SK-N-SH (cell line): ENCODE measurements at regions not wholly inside any gene's neighbourhood (a gene's known extent, or its start where the extent isn't known, plus 50 kb on each side); places are given as distances from the start of the nearest gene placed in this dataset.

ENCODE experiments used
- CTCF ChIA-PET: fragments of 300-600, 350-600 bp; formaldehyde crosslinking; extraction: SDS; loops from one replicate; lab custom pipeline; 2021; lab: Yijun Ruan, JAX
- POLR2A ChIA-PET: fragments of 350-600 bp; sonication (Branson Sonifier 250); formaldehyde crosslinking; extraction: SDS; loops from one replicate; lab custom pipeline; 2020; ENCODE audit warnings: antibody characterized with exemption, inconsistent platforms; lab: Yijun Ruan, JAX
- DNase-seq: peaks from one replicate; pipeline ENCODE4 v3.0.0; 2012
- H2AFZ ChIP-seq: fragments of 200-600 bp; sonication (generic); 2 replicates; pipeline ENCODE4 v1.8.1; 2016; ENCODE audit warnings: antibody characterized with exemption, mild to moderate bottlenecking, low read depth
- H3F3A ChIP-seq: fragments of 200-600 bp; sonication (generic); replicated peaks from 2 replicates; pipeline ENCODE3; 2016; ENCODE audit warnings: antibody characterized with exemption, mild to moderate bottlenecking; ENCODE audit not compliant: insufficient read depth
- H3K27ac ChIP-seq, 2 experiments: fragments of 200-500 bp in 1 of 2; fragments of 200-600 bp in 1 of 2; sonication (Bioruptor generic) in 1 of 2; sonication (generic), shearing (Covaris generic) in 1 of 2; 2 replicates each; pipeline versions ENCODE4 v1.5.1 to v1.6.1; 2014 to 2016; ENCODE audit warnings: low read depth in 2 of 2, inconsistent platforms in 1 of 2, low read length in 1 of 2, mild to moderate bottlenecking in 1 of 2, mixed read lengths in 1 of 2
- H3K27me3 ChIP-seq: fragments of 200-600 bp; sonication (generic), shearing (Covaris generic); 2 replicates; pipeline ENCODE4 v1.6.1; 2016; ENCODE audit warnings: mixed run types; ENCODE audit not compliant: insufficient read depth
- H3K36me3 ChIP-seq, 2 experiments: fragments of 200-500 bp in 1 of 2; fragments of 200-600 bp in 1 of 2; sonication (Bioruptor generic) in 1 of 2; sonication (generic) in 1 of 2; replicated peaks in 1 of 2; 2 replicates each; pipeline versions ENCODE3 to v1.5.1; 2014 to 2016; ENCODE audit warnings: low read length in 1 of 2, mild to moderate bottlenecking in 1 of 2; ENCODE audit not compliant: insufficient read depth in 2 of 2, control insufficient read depth in 1 of 2
- H3K4me1 ChIP-seq, 2 experiments: fragments of 200-500 bp in 1 of 2; fragments of 200-600 bp in 1 of 2; sonication (Bioruptor generic) in 1 of 2; sonication (generic), shearing (Covaris generic) in 1 of 2; 2 replicates each; pipeline versions ENCODE4 v1.5.1 to v1.6.1; 2014 to 2016; ENCODE audit warnings: low read depth in 1 of 2, low read length in 1 of 2, mixed run types in 1 of 2; ENCODE audit not compliant: insufficient read depth in 2 of 2, control insufficient read depth in 1 of 2
- H3K4me2 ChIP-seq: fragments of 200-600 bp; sonication (generic), shearing (Covaris generic); 2 replicates; pipeline ENCODE4 v1.6.1; 2017; ENCODE audit warnings: mixed run types
- H3K4me3 ChIP-seq, 2 experiments: fragments of 200-500 bp in 1 of 2; fragments of 200-600 bp in 1 of 2; sonication (Bioruptor generic) in 1 of 2; sonication (generic), shearing (Covaris generic) in 1 of 2; 2 replicates each; pipeline versions ENCODE4 v1.5.1 to v1.8.1; 2014 to 2016; ENCODE audit warnings: low read depth in 2 of 2, inconsistent platforms in 1 of 2, low read length in 1 of 2, mild to moderate bottlenecking in 1 of 2, mixed read lengths in 1 of 2, moderate library complexity in 1 of 2
- H3K79me2 ChIP-seq: fragments of 200-600 bp; sonication (generic); 2 replicates; pipeline ENCODE4 v1.8.1; 2017; ENCODE audit warnings: mild to moderate bottlenecking; ENCODE audit not compliant: insufficient read depth
- H3K9ac ChIP-seq: fragments of 200-600 bp; sonication (generic); 2 replicates; pipeline ENCODE4 v1.6.1; 2017; ENCODE audit warnings: mixed run types
- H3K9me2 ChIP-seq: fragments of 200-600 bp; sonication (generic); 2 replicates; pipeline ENCODE4 v1.6.1; 2017; ENCODE audit warnings: mixed run types
- H3K9me3 ChIP-seq: fragments of 200-600 bp; sonication (generic); 2 replicates; pipeline ENCODE4 v1.6.1; 2017; ENCODE audit warnings: mixed run types, mild to moderate bottlenecking, moderate library complexity
- H4K20me1 ChIP-seq: fragments of 200-600 bp; sonication (generic); 2 replicates; pipeline ENCODE4 v1.6.1; 2017; ENCODE audit warnings: mild to moderate bottlenecking, mixed run types; ENCODE audit not compliant: insufficient read depth
- EP300 ChIP-seq, 2 experiments: IDR thresholded peaks; 2 replicates each; pipeline versions ENCODE4 v1.4.0 to v1.6.1; 2012; ENCODE audit warnings: borderline replicate concordance in 1 of 2, low read depth in 1 of 2, low read length in 1 of 2
- EZH2phosphoT487 ChIP-seq: fragments of 200-600 bp; sonication (generic); IDR thresholded peaks from 2 replicates; pipeline ENCODE4 v1.6.1; 2017; ENCODE audit warnings: low read depth, mixed run types, mild to moderate bottlenecking, antibody characterized with exemption, moderate library complexity, borderline replicate concordance
- FOXJ3 ChIP-seq: sonication (generic); formaldehyde crosslinking; IDR thresholded peaks from 2 replicates; pipeline ENCODE4 v1.5.1; 2020; ENCODE audit warnings: mild to moderate bottlenecking, missing genetic modification reagents
- FOXM1 ChIP-seq: IDR thresholded peaks from 2 replicates; pipeline ENCODE4 v1.4.0; 2012; ENCODE audit warnings: low read depth, mild to moderate bottlenecking
- GABPA ChIP-seq: IDR thresholded peaks from 2 replicates; pipeline ENCODE4 v1.4.0; 2012; ENCODE audit warnings: low read depth, mild to moderate bottlenecking
- MXI1 ChIP-seq: IDR thresholded peaks from 2 replicates; pipeline ENCODE4 v1.6.1; 2012; ENCODE audit warnings: mild to moderate bottlenecking, low read depth, low read length, improper control_type of control experiment
- PBX3 ChIP-seq: IDR thresholded peaks from 2 replicates; pipeline ENCODE4; 2012
- RCOR1 ChIP-seq: fragments of 150-350 bp; IDR thresholded peaks from 2 replicates; pipeline ENCODE4 v1.6.1; 2017; ENCODE audit warnings: antibody characterized with exemption, low read length
- REST ChIP-seq: IDR thresholded peaks from 2 replicates; pipeline ENCODE4 v1.6.1; 2012; ENCODE audit warnings: mild to moderate bottlenecking, low read depth, low read length, moderate library complexity
- RFX5 ChIP-seq: IDR thresholded peaks from 2 replicates; pipeline ENCODE4 v1.6.1; 2012; ENCODE audit warnings: mild to moderate bottlenecking, improper control_type of control experiment, low read length
- RXRA ChIP-seq: IDR thresholded peaks from 2 replicates; pipeline ENCODE4 v1.4.0; 2012; ENCODE audit warnings: low read depth, mild to moderate bottlenecking, borderline replicate concordance
- TCF12 ChIP-seq: IDR thresholded peaks from 2 replicates; pipeline ENCODE4 v1.4.0; 2012
- TEAD4 ChIP-seq: IDR thresholded peaks from 2 replicates; pipeline ENCODE4 v1.4.0; 2012; ENCODE audit warnings: mild to moderate bottlenecking, borderline replicate concordance; ENCODE audit not compliant: insufficient read depth
- USF2 ChIP-seq: fragments of 150-350 bp; IDR thresholded peaks from 2 replicates; pipeline ENCODE4 v1.6.1; 2017; ENCODE audit warnings: antibody characterized with exemption, low read length, low read depth, borderline replicate concordance
- WGBS: methylation state at CpG from one replicate; pipeline ENCODE4 v1.1.6; 2017; ENCODE audit warnings: low lambda C conversion rate; 5-methylcytosine and 5-hydroxymethylcytosine counted together

GRCh38 chr4:81818385-81818920 lies 346.7 kb upstream of the RASGEF1B start:
- Histone ChIP-seq H2AFZ (no peak overlapping the region), H3K9me2 (no peaks in the 10 kb centered on the region), H3K36me3 (no peaks in the 10 kb centered on the region), H4K20me1 (no peaks in the 10 kb centered on the region), H3K4me3 (no peak overlapping the region), H3K27ac (no peak overlapping the region), H3K4me1 (no peaks in the 10 kb centered on the region), H3K9me3 (no peaks in the 10 kb centered on the region), H3F3A (no peaks in the 10 kb centered on the region), H3K9ac (no peak overlapping the region), H3K27me3 (no peaks in the 10 kb centered on the region; the same call in 1 of the 2 replicates), H3K4me2 (no peak overlapping the region), H3K79me2 (no peaks in the 10 kb centered on the region)
- POLR2A ChIA-PET: no interaction called here
- CTCF ChIA-PET: no interaction called here
- 4% methylated on average over 8 of the region's 8 CpGs for WGBS
- TF ChIP-seq RFX5: no peak
- no peak for TF ChIP-seq GABPA
- no peak for TF ChIP-seq EZH2phosphoT487
- no peak for TF ChIP-seq RCOR1
- TF ChIP-seq FOXM1: no peak
- TF ChIP-seq REST: no peak
- TF ChIP-seq RXRA: no peak
- TF ChIP-seq TCF12: no peak
- no peak for TF ChIP-seq EP300 (IDR thresholded peaks at IDR 0.05; ENCODE audit: borderline replicate concordance in 1 of 2, low read depth in 1 of 2, low read length in 1 of 2)
- no peak for TF ChIP-seq USF2
- TF ChIP-seq TEAD4: no peak
- no peak for TF ChIP-seq MXI1
- no peak for TF ChIP-seq FOXJ3 (CRISPR knock-in tag)
- TF ChIP-seq PBX3: no peak
- no peak for DNase-seq
